ENCODE measurements at regions not wholly inside any gene's neighbourhood (a gene's known extent, or its start where the extent isn't known, plus 50 kb on each side); places are given as distances from the start of the nearest gene placed in this dataset.

GRCh38 chr2:88265352-88266303, 95.5 kb downstream of the THNSL2 start:
- Histone ChIP-seq H3K27me3 (ENCODE audit: control insufficient read depth, low read length) (0 out of 2 replicates have a peak, but pooled peaks cover 3% of the 10 kb centered on the region), H3K9me2 (replicated peaks; ENCODE audit: control insufficient read depth, low read length) (no peaks in the 10 kb centered on the region), H3K9me3 (ENCODE audit: control insufficient read depth, insufficient read depth, low read length) (no peaks in the 10 kb centered on the region), H3F3A (ENCODE audit: control insufficient read depth, insufficient read depth) (no peaks in the 10 kb centered on the region), H4K20me1 (ENCODE audit: control insufficient read depth, insufficient read depth, low read depth, low read length) (no peaks in the 10 kb centered on the region), H3K4me1 (ENCODE audit: control insufficient read depth, low read length) (no peaks in the 10 kb centered on the region), H3K4me3 (ENCODE audit: low read length) (no peak overlapping the region), H3K27ac (ENCODE audit: low read depth, low read length) (no peak overlapping the region), H3K36me3 (ENCODE audit: control insufficient read depth, low read length) (no peaks in the 10 kb centered on the region), H3K4me2 (ENCODE audit: low read length) (no peak overlapping the region), H3K79me2 (ENCODE audit: control insufficient read depth, low read length) (no peaks in the 10 kb centered on the region)
- TF ChIP-seq CTCF (IDR thresholded peaks at IDR 0.05; ENCODE audit: low read depth, low read length, poor library complexity, severe bottlenecking) (no peak), EZH2phosphoT487 (IDR thresholded peaks at IDR 0.05; ENCODE audit: borderline replicate concordance, low read length) (no peak)

GRCh38 chr2:88263861-88264260, 93.7 kb downstream of the THNSL2 start:
- Histone ChIP-seq H3K27me3 (ENCODE audit: control insufficient read depth, low read length) (peaks cover 7% of the 10 kb centered on the region; the same call in 1 of the 2 replicates), H3K9me3 (ENCODE audit: control insufficient read depth, insufficient read depth, low read length) (no peaks in the 10 kb centered on the region), H3K4me1 (ENCODE audit: control insufficient read depth, low read length) (no peaks in the 10 kb centered on the region), H4K20me1 (ENCODE audit: control insufficient read depth, insufficient read depth, low read depth, low read length) (no peaks in the 10 kb centered on the region), H3K36me3 (ENCODE audit: control insufficient read depth, low read length) (no peaks in the 10 kb centered on the region), H3K4me2 (ENCODE audit: low read length) (no peak overlapping the region), H3F3A (ENCODE audit: control insufficient read depth, insufficient read depth) (no peaks in the 10 kb centered on the region), H3K79me2 (ENCODE audit: control insufficient read depth, low read length) (no peaks in the 10 kb centered on the region), H3K4me3 (ENCODE audit: low read length) (no peak overlapping the region), H3K9me2 (replicated peaks; ENCODE audit: control insufficient read depth, low read length) (no peaks in the 10 kb centered on the region), H3K27ac (ENCODE audit: low read depth, low read length) (no peak overlapping the region)
- TF ChIP-seq CTCF (IDR thresholded peaks at IDR 0.05; ENCODE audit: low read depth, low read length, poor library complexity, severe bottlenecking) (no peak), EZH2phosphoT487 (IDR thresholded peaks at IDR 0.05; ENCODE audit: borderline replicate concordance, low read length) (no peak)

- no peak for TF ChIP-seq CTCF (IDR thresholded peaks at IDR 0.05; ENCODE audit: low read depth, low read length, poor library complexity, severe bottlenecking)
- no peak for TF ChIP-seq EZH2phosphoT487 (IDR thresholded peaks at IDR 0.05; ENCODE audit: borderline replicate concordance, low read length)
- Histone ChIP-seq H3K79me2 (ENCODE audit: control insufficient read depth, low read length) (no peaks in the 10 kb centered on the region), H3K4me3 (ENCODE audit: low read length) (no peak overlapping the region), H3K27me3 (ENCODE audit: control insufficient read depth, low read length) (peaks cover 7% of the 10 kb centered on the region; the same call in 1 of the 2 replicates), H3F3A (ENCODE audit: control insufficient read depth, insufficient read depth) (no peaks in the 10 kb centered on the region), H3K36me3 (ENCODE audit: control insufficient read depth, low read length) (no peaks in the 10 kb centered on the region), H3K4me1 (ENCODE audit: control insufficient read depth, low read length) (no peaks in the 10 kb centered on the region), H3K9me3 (ENCODE audit: control insufficient read depth, insufficient read depth, low read length) (no peaks in the 10 kb centered on the region), H3K9me2 (replicated peaks; ENCODE audit: control insufficient read depth, low read length) (no peaks in the 10 kb centered on the region), H4K20me1 (ENCODE audit: control insufficient read depth, insufficient read depth, low read depth, low read length) (no peaks in the 10 kb centered on the region), H3K27ac (ENCODE audit: low read depth, low read length) (no peak overlapping the region), H3K4me2 (ENCODE audit: low read length) (no peak overlapping the region)
Measured at GRCh38 chr2:88261725-88262124, 91.6 kb downstream of the THNSL2 start.
